GDM1 (cell line): ENCODE measurements at regions not wholly inside any gene's neighbourhood (a gene's known extent, or its start where the extent isn't known, plus 50 kb on each side); places are given as distances from the start of the nearest gene placed in this dataset.

Experiments
- DNase-seq: peaks from one replicate; lab custom pipeline; 2025; lab: John Stamatoyannopoulos, UW

- DNase-seq, result no peak
Observed at GRCh38 chr7:36100634-36101033, 52.4 kb upstream of the EEPD1 start.
